GM12892 (cell line): ENCODE measurements at regions not wholly inside any gene's neighbourhood (a gene's known extent, or its start where the extent isn't known, plus 50 kb on each side); places are given as distances from the start of the nearest gene placed in this dataset.

ENCODE experiments used
- POLR2A ChIP-seq: IDR thresholded peaks from 2 replicates; pipeline ENCODE4 v1.6.1; 2011; ENCODE audit warnings: low read depth, low read length, control low read depth
- POLR2AphosphoS5 ChIP-seq: IDR thresholded peaks from 2 replicates; pipeline ENCODE4 v1.6.1; 2011; ENCODE audit warnings: low read depth, low read length, control low read depth
- TAF1 ChIP-seq: IDR thresholded peaks from 2 replicates; pipeline ENCODE4 v1.6.1; 2011; ENCODE audit warnings: low read depth, mild to moderate bottlenecking, control low read depth, low read length, borderline replicate concordance

DNA sequence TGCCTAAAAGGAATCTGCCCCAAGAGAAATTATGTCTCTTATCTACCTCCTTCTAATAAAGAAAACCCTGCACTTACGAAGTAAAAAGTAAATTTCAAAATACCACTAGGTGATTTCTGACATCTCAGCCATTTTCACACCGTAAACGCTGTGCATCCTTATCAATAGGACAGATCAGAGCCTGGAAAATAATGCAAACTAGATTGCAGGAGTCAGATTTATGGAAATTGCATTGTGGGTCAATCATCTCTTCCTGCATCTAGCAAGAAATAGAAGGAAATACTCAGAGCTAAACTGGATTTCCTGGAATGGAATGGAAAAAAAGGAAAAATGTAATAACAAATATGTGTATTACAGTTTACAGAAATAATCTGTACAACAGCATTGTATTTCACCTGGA is 114.3 kb upstream of the PLPPR4 start:
- no peak for TF ChIP-seq POLR2AphosphoS5
- TF ChIP-seq POLR2A: no peak
- TF ChIP-seq TAF1: no peak
